Stimulated activated effector memory CD8-positive, alpha-beta T cell treated with anti-CD3 and anti-CD28 coated beads, Interleukin-12 subunit alpha, Interleukin-12 subunit beta, amount 100 ng/mL, for 72 hours (primary cell): ENCODE measurements at regions not wholly inside any gene's neighbourhood (a gene's known extent, or its start where the extent isn't known, plus 50 kb on each side); places are given as distances from the start of the nearest gene placed in this dataset.
"Not testable (repeated sequence)": the region's sequence is repeated elsewhere in the genome, so short reads cannot be mapped to it uniquely, and the experiment has no call there.

Experiments used
- ATAC-seq: fragments of 150-1000 bp; cut with Tn5 transposase; 2 replicates; pipeline ENCODE4 v1.10.0; 2021
- DNase-seq, 2 donors: peaks; one replicate each; pipeline ENCODE4 v3.0.0; 2021 to 2022; ENCODE audit warnings: low spot score in 2 of 2
- H3K27ac Mint-ChIP-seq: one replicate; pipeline ENCODE4 v1.8.0; 2022; ENCODE audit warnings: mild to moderate bottlenecking, mixed read lengths
- H3K36me3 Mint-ChIP-seq: one replicate; pipeline ENCODE4 v1.8.0; 2022; ENCODE audit warnings: mild to moderate bottlenecking, mixed read lengths
- H3K4me1 Mint-ChIP-seq: one replicate; pipeline ENCODE4 v1.8.0; 2022; ENCODE audit warnings: mixed read lengths
- H3K4me3 Mint-ChIP-seq: one replicate; pipeline ENCODE4 v1.8.0; 2022; ENCODE audit warnings: mild to moderate bottlenecking, mixed read lengths
- H3K9me3 Mint-ChIP-seq: one replicate; pipeline ENCODE4 v1.8.0; 2022; ENCODE audit warnings: mixed read lengths

GRCh38 chr13:40039061-40039460 is 383.6 kb downstream of the COG6 start:
- H3K27ac Mint-ChIP-seq, result no peak overlapping the region
- no peaks in the 10 kb centered on the region for H3K9me3 Mint-ChIP-seq
- no peak overlapping the region for H3K4me3 Mint-ChIP-seq
- DNase-seq (no peak), ATAC-seq (no peak)
- no peaks in the 10 kb centered on the region for H3K36me3 Mint-ChIP-seq
- no peaks in the 10 kb centered on the region for H3K4me1 Mint-ChIP-seq

GRCh38 chr13:40042991-40043390 is 387.5 kb downstream of the COG6 start:
- ATAC-seq (no peak), DNase-seq (no peak)
- Mint-ChIP-seq H3K27ac (no peak overlapping the region), H3K4me3 (no peak overlapping the region), H3K9me3 (no peaks in the 10 kb centered on the region), H3K4me1 (no peaks in the 10 kb centered on the region), H3K36me3 (no peaks in the 10 kb centered on the region)

GRCh38 chr13:40043764-40044163 is 388.3 kb downstream of the COG6 start:
- Mint-ChIP-seq H3K4me3 (no peak overlapping the region), H3K9me3 (no peaks in the 10 kb centered on the region), H3K4me1 (no peaks in the 10 kb centered on the region), H3K27ac (no peak overlapping the region), H3K36me3 (no peaks in the 10 kb centered on the region)
- ATAC-seq, result no peak
- DNase-seq, result no peak

GRCh38 chr13:40047322-40047771 is 391.9 kb downstream of the COG6 start:
- no peak for DNase-seq
- Mint-ChIP-seq H3K9me3 (no peaks in the 10 kb centered on the region), H3K36me3 (no peaks in the 10 kb centered on the region), H3K4me3 (no peak overlapping the region), H3K27ac (no peak overlapping the region), H3K4me1 (no peaks in the 10 kb centered on the region)
- ATAC-seq, result no peak

- Mint-ChIP-seq H3K36me3 (no peaks in the 10 kb centered on the region), H3K4me1 (no peaks in the 10 kb centered on the region)
Observed at GRCh38 chr13:40048551-40048950, 393.1 kb downstream of the COG6 start.

GRCh38 chr13:40052954-40053353 is 397.5 kb downstream of the COG6 start:
- no peak for ATAC-seq
- H3K9me3 Mint-ChIP-seq, result no peaks in the 10 kb centered on the region
- H3K27ac Mint-ChIP-seq, result no peak overlapping the region
- DNase-seq, result no peak
- H3K4me3 Mint-ChIP-seq, result no peak overlapping the region
- H3K4me1 Mint-ChIP-seq, result no peaks in the 10 kb centered on the region
- H3K36me3 Mint-ChIP-seq, result no peaks in the 10 kb centered on the region

More at GRCh38 chr13:40048551-40048950, 393.1 kb downstream of the COG6 start:
- Mint-ChIP-seq H3K9me3 (no peaks in the 10 kb centered on the region), H3K4me3 (no peak overlapping the region), H3K27ac (no peak overlapping the region)
- DNase-seq, result no peak
- no peak for ATAC-seq

- H3K27ac Mint-ChIP-seq, result no peak overlapping the region
- ATAC-seq, result no peak
- H3K9me3 Mint-ChIP-seq, result no peaks in the 10 kb centered on the region
- H3K4me1 Mint-ChIP-seq, result peaks cover 2% of the 10 kb centered on the region
- H3K36me3 Mint-ChIP-seq, result no peaks in the 10 kb centered on the region
- DNase-seq, result no peak
- no peak overlapping the region for H3K4me3 Mint-ChIP-seq
Observed at GRCh38 chr13:40053401-40053800, 397.9 kb downstream of the COG6 start.

- H3K36me3 Mint-ChIP-seq, H3K4me3 Mint-ChIP-seq, ATAC-seq, H3K9me3 Mint-ChIP-seq, DNase-seq, H3K27ac Mint-ChIP-seq: not testable (repeated sequence)
- H3K4me1 Mint-ChIP-seq, result peaks cover 12% of the 10 kb centered on the region
Observed at GRCh38 chr13:40054422-40054821, 399.0 kb downstream of the COG6 start.

- no peak for DNase-seq
- no peak overlapping the region for H3K4me3 Mint-ChIP-seq
- no peak for ATAC-seq
- no peaks in the 10 kb centered on the region for H3K36me3 Mint-ChIP-seq
- H3K9me3 Mint-ChIP-seq, result no peaks in the 10 kb centered on the region
- H3K27ac Mint-ChIP-seq, result no peak overlapping the region
- H3K4me1 Mint-ChIP-seq, result peaks cover 26% of the 10 kb centered on the region
Observed at GRCh38 chr13:40056898-40057619, 401.6 kb downstream of the COG6 start.

GRCh38 chr13:40058757-40059236 is 403.3 kb downstream of the COG6 start:
- H3K9me3 Mint-ChIP-seq, result no peaks in the 10 kb centered on the region
- peaks cover 26% of the 10 kb centered on the region for H3K4me1 Mint-ChIP-seq
- no peaks in the 10 kb centered on the region for H3K36me3 Mint-ChIP-seq
- peak; percentile 83 for ATAC-seq
- peak overlapping the region; percentile 11 for H3K4me3 Mint-ChIP-seq
- H3K27ac Mint-ChIP-seq, result peak overlapping the region; percentile 24
- DNase-seq, result no peak

- no peaks in the 10 kb centered on the region for H3K9me3 Mint-ChIP-seq
- ATAC-seq (no peak), DNase-seq (no peak)
- peak overlapping the region; percentile 24 for H3K27ac Mint-ChIP-seq
- H3K36me3 Mint-ChIP-seq, result no peaks in the 10 kb centered on the region
- peaks cover 26% of the 10 kb centered on the region for H3K4me1 Mint-ChIP-seq
- peak overlapping the region; percentile 11 for H3K4me3 Mint-ChIP-seq
Observed at GRCh38 chr13:40059540-40060232, 404.2 kb downstream of the COG6 start.

- peak overlapping the region; percentile 11 for H3K4me3 Mint-ChIP-seq
- DNase-seq, result peak in 1 of 2 donors; percentile 27
Observed at GRCh38 chr13:40060296-40061007, 405.0 kb downstream of the COG6 start.

GRCh38 chr13:40061466-40062450 is 406.3 kb downstream of the COG6 start:
- Mint-ChIP-seq H3K36me3 (no peaks in the 10 kb centered on the region), H3K4me1 (peaks cover 26% of the 10 kb centered on the region), H3K4me3 (no peak overlapping the region), H3K27ac (no peak overlapping the region), H3K9me3 (no peaks in the 10 kb centered on the region)
- no peak for ATAC-seq
- DNase-seq, result no peak

More at GRCh38 chr13:40060296-40061007, 405.0 kb downstream of the COG6 start:
- H3K4me1 Mint-ChIP-seq, result peaks cover 26% of the 10 kb centered on the region
- H3K36me3 Mint-ChIP-seq, result no peaks in the 10 kb centered on the region
- H3K27ac Mint-ChIP-seq, result peak overlapping the region; percentile 2
- ATAC-seq, result peak; percentile 94
- no peaks in the 10 kb centered on the region for H3K9me3 Mint-ChIP-seq

- ATAC-seq (no peak), DNase-seq (no peak)
- Mint-ChIP-seq H3K36me3 (no peaks in the 10 kb centered on the region), H3K9me3 (no peaks in the 10 kb centered on the region), H3K27ac (no peak overlapping the region), H3K4me3 (no peak overlapping the region), H3K4me1 (peaks cover 25% of the 10 kb centered on the region)
Observed at GRCh38 chr13:40063278-40063698, 407.8 kb downstream of the COG6 start.
